Endothelial cell (in vitro differentiated cells): ENCODE measurements at regions not wholly inside any gene's neighbourhood (a gene's known extent, or its start where the extent isn't known, plus 50 kb on each side); places are given as distances from the start of the nearest gene placed in this dataset.

Source experiments
- DNase-seq: peaks from one replicate; pipeline ENCODE4 v3.0.0; 2021; ENCODE audit warnings: low spot score
- H3K27ac Mint-ChIP-seq: one replicate; pipeline ENCODE4 v1.8.0; 2021; ENCODE audit warnings: mixed read lengths, inconsistent platforms; ENCODE audit not compliant: unreplicated experiment
- H3K27me3 Mint-ChIP-seq: one replicate; pipeline ENCODE4 v1.8.0; 2021; ENCODE audit warnings: mild to moderate bottlenecking, moderate library complexity, mixed read lengths, inconsistent platforms; ENCODE audit not compliant: unreplicated experiment
- H3K36me3 Mint-ChIP-seq: one replicate; pipeline ENCODE4 v1.8.0; 2021; ENCODE audit warnings: mild to moderate bottlenecking, low read depth, mixed read lengths, inconsistent platforms; ENCODE audit not compliant: unreplicated experiment
- H3K4me1 Mint-ChIP-seq: one replicate; pipeline ENCODE4 v1.8.0; 2021; ENCODE audit warnings: mild to moderate bottlenecking, mixed read lengths, inconsistent platforms; ENCODE audit not compliant: unreplicated experiment
- H3K4me3 Mint-ChIP-seq: one replicate; pipeline ENCODE4 v1.8.0; 2021; ENCODE audit warnings: mild to moderate bottlenecking, mixed read lengths, inconsistent platforms; ENCODE audit not compliant: unreplicated experiment
- H3K9me3 Mint-ChIP-seq: one replicate; pipeline ENCODE4 v1.8.0; 2021; ENCODE audit warnings: mixed read lengths, inconsistent platforms; ENCODE audit not compliant: unreplicated experiment
- CTCF ChIP-seq: fragments of 200-600 bp; sonication (generic); IDR thresholded peaks from one replicate; pipeline ENCODE4 v1.5.0; 2021; ENCODE audit warnings: antibody characterized with exemption; ENCODE audit not compliant: unreplicated experiment

GRCh38 chr1:238953448-238954010 is 432.8 kb upstream of the CHRM3 start:
- Mint-ChIP-seq H3K36me3 (no peaks in the 10 kb centered on the region), H3K4me1 (no peaks in the 10 kb centered on the region), H3K9me3 (no peaks in the 10 kb centered on the region), H3K4me3 (no peak overlapping the region), H3K27ac (no peak overlapping the region), H3K27me3 (no peaks in the 10 kb centered on the region)
- DNase-seq, result no peak
- TF ChIP-seq CTCF, result peak; percentile 58

GRCh38 chr1:238951809-238952208 is 434.6 kb upstream of the CHRM3 start:
- DNase-seq, result peak; percentile 30
- no peak overlapping the region for H3K27ac Mint-ChIP-seq
- H3K4me3 Mint-ChIP-seq, result no peak overlapping the region
- H3K36me3 Mint-ChIP-seq, result no peaks in the 10 kb centered on the region
- H3K9me3 Mint-ChIP-seq, result no peaks in the 10 kb centered on the region
- TF ChIP-seq CTCF, result peak; percentile 23
- no peaks in the 10 kb centered on the region for H3K4me1 Mint-ChIP-seq
- H3K27me3 Mint-ChIP-seq, result no peaks in the 10 kb centered on the region

GRCh38 chr1:238950784-238951183 is 435.6 kb upstream of the CHRM3 start:
- no peaks in the 10 kb centered on the region for H3K9me3 Mint-ChIP-seq
- H3K27ac Mint-ChIP-seq, result no peak overlapping the region
- H3K27me3 Mint-ChIP-seq, result no peaks in the 10 kb centered on the region
- no peaks in the 10 kb centered on the region for H3K36me3 Mint-ChIP-seq
- no peak overlapping the region for H3K4me3 Mint-ChIP-seq
- no peaks in the 10 kb centered on the region for H3K4me1 Mint-ChIP-seq
- no peak for DNase-seq
- TF ChIP-seq CTCF, result no peak

GRCh38 chr1:238950017-238950416 is 436.4 kb upstream of the CHRM3 start:
- Mint-ChIP-seq H3K9me3 (no peaks in the 10 kb centered on the region), H3K4me1 (no peaks in the 10 kb centered on the region), H3K27ac (no peak overlapping the region), H3K27me3 (no peaks in the 10 kb centered on the region), H3K4me3 (no peak overlapping the region), H3K36me3 (no peaks in the 10 kb centered on the region)
- no peak for DNase-seq
- no peak for TF ChIP-seq CTCF

- Mint-ChIP-seq H3K27me3 (no peaks in the 10 kb centered on the region), H3K27ac (no peak overlapping the region), H3K36me3 (no peaks in the 10 kb centered on the region), H3K9me3 (no peaks in the 10 kb centered on the region), H3K4me3 (no peak overlapping the region), H3K4me1 (no peaks in the 10 kb centered on the region)
- DNase-seq, result no peak
- TF ChIP-seq CTCF, result no peak
Observed at GRCh38 chr1:238944028-238944427, 442.3 kb upstream of the CHRM3 start.
